ENCODE measurements at regions not wholly inside any gene's neighbourhood (a gene's known extent, or its start where the extent isn't known, plus 50 kb on each side); places are given as distances from the start of the nearest gene placed in this dataset.

GRCh38 chr1:214928574-214928973, 154.0 kb upstream of the KCNK2 start:
- Histone ChIP-seq H3K9ac (ENCODE audit: low read depth in 1 of 2, low read length in 2 of 2) (no peak overlapping the region), H3K4me1 (ENCODE audit: control insufficient read depth in 4 of 4, insufficient read depth in 4 of 4, low read length in 3 of 4) (peaks cover 0 to 2% (median 0%) of the 10 kb centered on the region in 4 donors), H3K27me3 (ENCODE audit: control insufficient read depth in 4 of 4, insufficient read depth in 4 of 4, low read length in 3 of 4) (no peaks in the 10 kb centered on the region), H3K4me3 (ENCODE audit: low read depth in 1 of 3, low read length in 3 of 3) (no peak overlapping the region), H3K9me3 (ENCODE audit: control insufficient read depth in 4 of 4, low read length in 3 of 4) (no peaks in the 10 kb centered on the region), H3K36me3 (ENCODE audit: control insufficient read depth in 4 of 4, insufficient read depth in 3 of 4, low read depth in 1 of 4, low read length in 3 of 4) (no peaks in the 10 kb centered on the region), H3K27ac (ENCODE audit: low read depth in 1 of 2, low read length in 2 of 2) (no peak overlapping the region)
- DNase-seq (ENCODE audit: low spot score): no peak
- WGBS: 64% methylated on average over 2 of the region's 2 CpGs
- TF ChIP-seq HNF4A (conservative IDR thresholded peaks at IDR 0.05): peak in 1 of 2 donors; percentile 65
- no peak for TF ChIP-seq RAD21 (IDR thresholded peaks at IDR 0.05)
- no peak for TF ChIP-seq SP1 (IDR thresholded peaks at IDR 0.05)
- no peak for TF ChIP-seq GABPA (IDR thresholded peaks at IDR 0.05 in 1 of 2, conservative IDR thresholded peaks at IDR 0.05 in 1 of 2)

- no peak for DNase-seq (ENCODE audit: low spot score)
- Histone ChIP-seq H3K9me3 (ENCODE audit: control insufficient read depth in 4 of 4, low read length in 3 of 4) (no peaks in the 10 kb centered on the region), H3K4me1 (ENCODE audit: control insufficient read depth in 4 of 4, insufficient read depth in 4 of 4, low read length in 3 of 4) (peaks cover 0 to 2% (median 0%) of the 10 kb centered on the region in 4 donors), H3K36me3 (ENCODE audit: control insufficient read depth in 4 of 4, insufficient read depth in 3 of 4, low read depth in 1 of 4, low read length in 3 of 4) (no peaks in the 10 kb centered on the region), H3K27ac (ENCODE audit: low read depth in 1 of 2, low read length in 2 of 2) (no peak overlapping the region), H3K27me3 (ENCODE audit: control insufficient read depth in 4 of 4, insufficient read depth in 4 of 4, low read length in 3 of 4) (no peaks in the 10 kb centered on the region), H3K9ac (ENCODE audit: low read depth in 1 of 2, low read length in 2 of 2) (no peak overlapping the region), H3K4me3 (ENCODE audit: low read depth in 1 of 3, low read length in 3 of 3) (no peak overlapping the region)
- TF ChIP-seq SP1 (IDR thresholded peaks at IDR 0.05) (no peak), FOXA2 (IDR thresholded peaks at IDR 0.05) (no peak), JUND (IDR thresholded peaks at IDR 0.05) (no peak), MAX (IDR thresholded peaks at IDR 0.05) (no peak), HNF4G (IDR thresholded peaks at IDR 0.05) (no peak), YY1 (IDR thresholded peaks at IDR 0.05) (no peak), ATF3 (IDR thresholded peaks at IDR 0.05) (no peak)
- TF ChIP-seq, protein P1, sequence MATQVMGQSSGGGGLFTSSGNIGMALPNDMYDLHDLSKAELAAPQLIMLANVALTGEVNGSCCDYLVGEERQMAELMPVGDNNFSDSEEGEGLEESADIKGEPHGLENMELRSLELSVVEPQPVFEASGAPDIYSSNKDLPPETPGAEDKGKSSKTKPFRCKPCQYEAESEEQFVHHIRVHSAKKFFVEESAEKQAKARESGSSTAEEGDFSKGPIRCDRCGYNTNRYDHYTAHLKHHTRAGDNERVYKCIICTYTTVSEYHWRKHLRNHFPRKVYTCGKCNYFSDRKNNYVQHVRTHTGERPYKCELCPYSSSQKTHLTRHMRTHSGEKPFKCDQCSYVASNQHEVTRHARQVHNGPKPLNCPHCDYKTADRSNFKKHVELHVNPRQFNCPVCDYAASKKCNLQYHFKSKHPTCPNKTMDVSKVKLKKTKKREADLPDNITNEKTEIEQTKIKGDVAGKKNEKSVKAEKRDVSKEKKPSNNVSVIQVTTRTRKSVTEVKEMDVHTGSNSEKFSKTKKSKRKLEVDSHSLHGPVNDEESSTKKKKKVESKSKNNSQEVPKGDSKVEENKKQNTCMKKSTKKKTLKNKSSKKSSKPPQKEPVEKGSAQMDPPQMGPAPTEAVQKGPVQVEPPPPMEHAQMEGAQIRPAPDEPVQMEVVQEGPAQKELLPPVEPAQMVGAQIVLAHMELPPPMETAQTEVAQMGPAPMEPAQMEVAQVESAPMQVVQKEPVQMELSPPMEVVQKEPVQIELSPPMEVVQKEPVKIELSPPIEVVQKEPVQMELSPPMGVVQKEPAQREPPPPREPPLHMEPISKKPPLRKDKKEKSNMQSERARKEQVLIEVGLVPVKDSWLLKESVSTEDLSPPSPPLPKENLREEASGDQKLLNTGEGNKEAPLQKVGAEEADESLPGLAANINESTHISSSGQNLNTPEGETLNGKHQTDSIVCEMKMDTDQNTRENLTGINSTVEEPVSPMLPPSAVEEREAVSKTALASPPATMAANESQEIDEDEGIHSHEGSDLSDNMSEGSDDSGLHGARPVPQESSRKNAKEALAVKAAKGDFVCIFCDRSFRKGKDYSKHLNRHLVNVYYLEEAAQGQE (IDR thresholded peaks at IDR 0.05): no peak
- TF ChIP-seq, protein P2, sequence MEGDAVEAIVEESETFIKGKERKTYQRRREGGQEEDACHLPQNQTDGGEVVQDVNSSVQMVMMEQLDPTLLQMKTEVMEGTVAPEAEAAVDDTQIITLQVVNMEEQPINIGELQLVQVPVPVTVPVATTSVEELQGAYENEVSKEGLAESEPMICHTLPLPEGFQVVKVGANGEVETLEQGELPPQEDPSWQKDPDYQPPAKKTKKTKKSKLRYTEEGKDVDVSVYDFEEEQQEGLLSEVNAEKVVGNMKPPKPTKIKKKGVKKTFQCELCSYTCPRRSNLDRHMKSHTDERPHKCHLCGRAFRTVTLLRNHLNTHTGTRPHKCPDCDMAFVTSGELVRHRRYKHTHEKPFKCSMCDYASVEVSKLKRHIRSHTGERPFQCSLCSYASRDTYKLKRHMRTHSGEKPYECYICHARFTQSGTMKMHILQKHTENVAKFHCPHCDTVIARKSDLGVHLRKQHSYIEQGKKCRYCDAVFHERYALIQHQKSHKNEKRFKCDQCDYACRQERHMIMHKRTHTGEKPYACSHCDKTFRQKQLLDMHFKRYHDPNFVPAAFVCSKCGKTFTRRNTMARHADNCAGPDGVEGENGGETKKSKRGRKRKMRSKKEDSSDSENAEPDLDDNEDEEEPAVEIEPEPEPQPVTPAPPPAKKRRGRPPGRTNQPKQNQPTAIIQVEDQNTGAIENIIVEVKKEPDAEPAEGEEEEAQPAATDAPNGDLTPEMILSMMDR (IDR thresholded peaks at IDR 0.05; ENCODE audit: low read depth, low read length, missing input control): no peak
- WGBS: 88% methylated on average over 4 of the region's 4 CpGs
Observed at GRCh38 chr1:214933375-214933774, 149.2 kb upstream of the KCNK2 start.

GRCh38 chr1:214934045-214934444, 148.5 kb upstream of the KCNK2 start:
- DNase-seq (ENCODE audit: low spot score): no peak
- 52% methylated on average over 6 of the region's 6 CpGs for WGBS
- Histone ChIP-seq H3K27ac (ENCODE audit: low read depth in 1 of 2, low read length in 2 of 2) (no peak overlapping the region), H3K4me3 (ENCODE audit: low read depth in 1 of 3, low read length in 3 of 3) (no peak overlapping the region), H3K9me3 (ENCODE audit: control insufficient read depth in 4 of 4, low read length in 3 of 4) (no peaks in the 10 kb centered on the region), H3K4me1 (ENCODE audit: control insufficient read depth in 4 of 4, insufficient read depth in 4 of 4, low read length in 3 of 4) (peaks cover 0 to 1% (median 0%) of the 10 kb centered on the region in 4 donors), H3K36me3 (ENCODE audit: control insufficient read depth in 4 of 4, insufficient read depth in 3 of 4, low read depth in 1 of 4, low read length in 3 of 4) (no peaks in the 10 kb centered on the region), H3K27me3 (ENCODE audit: control insufficient read depth in 4 of 4, insufficient read depth in 4 of 4, low read length in 3 of 4) (no peaks in the 10 kb centered on the region), H3K9ac (ENCODE audit: low read depth in 1 of 2, low read length in 2 of 2) (no peak overlapping the region)
- TF ChIP-seq NR2F2 (IDR thresholded peaks at IDR 0.05) (no peak), GABPA (IDR thresholded peaks at IDR 0.05 in 1 of 2, conservative IDR thresholded peaks at IDR 0.05 in 1 of 2) (no peak), HNF4G (IDR thresholded peaks at IDR 0.05) (no peak), FOXA2 (IDR thresholded peaks at IDR 0.05) (no peak), SP1 (IDR thresholded peaks at IDR 0.05) (no peak), HNF4A (conservative IDR thresholded peaks at IDR 0.05) (no peak), MAX (IDR thresholded peaks at IDR 0.05) (no peak), JUND (IDR thresholded peaks at IDR 0.05) (no peak), RAD21 (IDR thresholded peaks at IDR 0.05) (no peak), YY1 (IDR thresholded peaks at IDR 0.05) (no peak), FOXA1 (IDR thresholded peaks at IDR 0.05) (no peak), EGR1 (IDR thresholded peaks at IDR 0.05; ENCODE audit: low read depth in 2 of 2) (no peak)
- TF ChIP-seq, protein P1 (IDR thresholded peaks at IDR 0.05): no peak

All from liver (tissue), 8 donors.